ENCODE measurements at regions not wholly inside any gene's neighbourhood (a gene's known extent, or its start where the extent isn't known, plus 50 kb on each side); places are given as distances from the start of the nearest gene placed in this dataset.

GRCh38 chr2:150413910-150414309 is 73.6 kb downstream of the RND3 start:
- Histone ChIP-seq H3K9me2 (ENCODE audit: insufficient read depth) (no peaks in the 10 kb centered on the region), H3K27ac (ENCODE audit: low read depth, low read length) (no peak overlapping the region), H4K20me1 (ENCODE audit: insufficient read depth) (no peaks in the 10 kb centered on the region), H3K27me3 (ENCODE audit: insufficient read depth, low read length) (no peaks in the 10 kb centered on the region), H3K9me3 (ENCODE audit: control insufficient read depth in 1 of 2, insufficient read depth in 1 of 2, low read depth in 1 of 2, low read length in 2 of 2) (no peaks in the 10 kb centered on the region), H3K4me1 (ENCODE audit: control insufficient read depth in 1 of 2, insufficient read depth in 2 of 2, low read length in 2 of 2) (peaks cover 0 to 13% of the 10 kb centered on the region in 2 experiments; a peak in 1 of 4 replicates), H3K79me2 (ENCODE audit: insufficient read depth, low read length) (no peaks in the 10 kb centered on the region), H2AFZ (ENCODE audit: low read depth, low read length, poor library complexity, severe bottlenecking) (no peak overlapping the region), H3K36me3 (ENCODE audit: control insufficient read depth in 1 of 2, insufficient read depth in 2 of 2, low read length in 2 of 2) (no peaks in the 10 kb centered on the region), H3K9ac (ENCODE audit: low read length) (no peak overlapping the region), H3K4me3 (replicated peaks in 1 of 2; ENCODE audit: low read depth in 1 of 2, low read length in 2 of 2) (no peak overlapping the region), H3K4me2 (ENCODE audit: low read length) (no peak overlapping the region)
- intact Hi-C loops (cut with micrococcal nuclease), result no loop called here
- RAD21 ChIA-PET (ENCODE audit: low non-redundant PET in 1 of 2, low total read pairs in 2 of 2, uncharacterized antibody in 2 of 2, unreplicated experiment in 2 of 2), result no interaction called here
- BruUV-seq (replicated peaks), result no TSS peak
- CTCF ChIA-PET, result no interaction called here
- ATAC-seq (no peak), DNase-seq (ENCODE audit: low read depth, low spot score) (no peak)
- TF ChIP-seq JUND (IDR thresholded peaks at IDR 0.05) (no peak), REST (IDR thresholded peaks at IDR 0.05; ENCODE audit: low read depth) (no peak), CBX3 (IDR thresholded peaks at IDR 0.05; ENCODE audit: low read depth) (no peak), POLR2A (IDR thresholded peaks at IDR 0.05; ENCODE audit: borderline replicate concordance, extremely low read depth, insufficient read depth, insufficient read length) (no peak), ZNF274 (IDR thresholded peaks at IDR 0.05; ENCODE audit: low read depth, low read length) (no peak), POLR2AphosphoS5 (IDR thresholded peaks at IDR 0.05; ENCODE audit: low read depth, low read length) (no peak), EZH2 (IDR thresholded peaks at IDR 0.05) (no peak), ZBTB33 (IDR thresholded peaks at IDR 0.05; ENCODE audit: extremely low read depth, insufficient replicate concordance, low read length) (no peak), EGR1 (IDR thresholded peaks at IDR 0.05; ENCODE audit: low read depth) (no peak), FOSL1 (IDR thresholded peaks at IDR 0.05; ENCODE audit: low read depth) (no peak), SIN3A (IDR thresholded peaks at IDR 0.05; ENCODE audit: low read depth) (no peak), MAX (IDR thresholded peaks at IDR 0.05) (no peak)
- POLR2A ChIA-PET, result no interaction called here
